Transverse colon (tissue), 3 donors: ENCODE measurements at regions not wholly inside any gene's neighbourhood (a gene's known extent, or its start where the extent isn't known, plus 50 kb on each side); places are given as distances from the start of the nearest gene placed in this dataset.

Experiments
- CTCF ChIP-seq, 5 experiments: fragments of 200-600 bp in 3 of 5; fragments of 450-650 bp in 2 of 5; sonication (generic) in 3 of 5; IDR thresholded peaks; 1 replicate in 2 of 5; 2 replicates in 3 of 5; pipeline ENCODE4 v1.5.1; 2016 to 2017; ENCODE audit warnings: antibody characterized with exemption in 5 of 5, inconsistent platforms in 3 of 5, mild to moderate bottlenecking in 2 of 5, moderate library complexity in 1 of 5
- EP300 ChIP-seq: sonication (generic); formaldehyde crosslinking; IDR thresholded peaks from one replicate; pipeline ENCODE4 v1.6.1; 2017; ENCODE audit warnings: antibody characterized with exemption, low read depth

DNA sequence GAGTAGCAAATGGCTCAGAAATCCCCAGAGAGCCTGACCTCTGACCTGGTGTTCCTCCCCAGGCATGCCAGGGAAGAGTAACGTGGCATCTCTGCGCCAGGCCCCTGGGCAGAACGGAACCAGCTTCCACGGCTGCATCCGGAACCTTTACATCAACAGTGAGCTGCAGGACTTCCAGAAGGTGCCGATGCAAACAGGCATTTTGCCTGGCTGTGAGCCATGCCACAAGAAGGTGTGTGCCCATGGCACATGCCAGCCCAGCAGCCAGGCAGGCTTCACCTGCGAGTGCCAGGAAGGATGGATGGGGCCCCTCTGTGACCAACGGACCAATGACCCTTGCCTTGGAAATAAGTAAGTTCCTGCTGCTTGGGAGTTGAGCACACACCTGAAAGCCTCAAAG lies 83.4 kb upstream of the PACRGL start:
- no peak for TF ChIP-seq CTCF (IDR thresholded peaks at IDR 0.05)
- no peak for TF ChIP-seq EP300
